GM19328 (cell line): ENCODE measurements at regions not wholly inside any gene's neighbourhood (a gene's known extent, or its start where the extent isn't known, plus 50 kb on each side); places are given as distances from the start of the nearest gene placed in this dataset.
"Not testable (repeated sequence)": the region's sequence is repeated elsewhere in the genome, so short reads cannot be mapped to it uniquely, and the experiment has no call there.

Source experiments
- ATAC-seq: cut with Tn5 transposase; IDR thresholded peaks from one replicate; pipeline ENCODE4 v1.9.1; 2021; ENCODE audit warnings: mild to moderate bottlenecking, moderate library complexity; ENCODE audit not compliant: unreplicated experiment

DNA sequence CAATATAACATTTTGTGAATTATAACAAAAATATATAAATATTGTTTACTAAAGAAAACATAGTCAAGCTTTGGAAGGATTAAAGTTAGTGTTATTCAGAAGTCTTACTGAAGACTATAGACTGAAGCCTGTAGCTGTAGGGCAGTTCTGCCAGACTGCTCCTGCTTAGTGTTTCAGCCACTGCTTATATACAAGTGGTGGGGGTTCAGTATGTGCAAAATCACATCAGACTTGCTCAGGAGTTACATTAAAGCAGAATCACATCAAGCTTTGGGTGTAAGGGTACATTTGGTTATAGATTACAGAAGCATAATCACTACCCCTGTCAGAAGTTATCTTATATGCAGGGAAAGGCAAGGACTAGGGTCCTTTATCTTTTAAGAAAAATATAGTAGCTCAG, 653.8 kb downstream of the ANKRD7 start:
- ATAC-seq = no peak

DNA sequence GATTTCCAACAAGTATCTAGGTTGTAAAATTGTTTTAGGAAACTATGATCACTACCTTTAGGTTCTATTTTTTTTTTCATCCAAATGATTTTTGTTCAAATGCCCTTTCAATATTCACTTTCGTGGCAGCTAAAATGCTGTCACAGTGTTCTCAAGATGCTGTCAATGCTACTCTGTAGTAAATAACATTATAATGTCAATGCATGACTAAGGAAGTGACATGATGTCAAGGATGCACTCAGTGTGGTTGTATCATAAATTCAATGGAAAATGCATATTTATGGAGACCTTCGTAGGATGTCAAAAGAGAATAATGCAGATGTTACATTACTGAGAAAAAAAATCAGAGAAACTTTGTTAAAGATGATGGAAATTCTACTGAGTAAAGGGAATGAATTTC, 673.8 kb downstream of the ANKRD7 start:
- ATAC-seq = no peak

DNA sequence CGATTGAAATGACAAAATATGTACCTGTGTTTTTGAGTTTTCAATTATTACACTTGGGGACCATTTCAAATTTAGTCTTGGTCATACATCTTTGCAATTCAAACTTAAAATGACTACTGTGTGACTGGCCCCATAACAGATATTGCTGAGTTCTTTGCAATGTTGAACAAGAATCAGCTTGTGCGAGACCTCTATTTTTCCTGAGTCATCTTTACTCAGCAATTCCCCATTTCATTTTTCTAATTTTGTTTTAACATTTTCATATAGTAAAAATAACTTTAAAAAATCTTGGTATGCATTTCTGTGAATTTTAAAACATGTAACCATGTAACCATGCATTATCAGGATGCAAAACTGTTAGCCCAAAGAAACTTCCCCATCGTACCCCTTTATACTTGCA, 678.1 kb downstream of the ANKRD7 start:
- no peak for ATAC-seq

DNA sequence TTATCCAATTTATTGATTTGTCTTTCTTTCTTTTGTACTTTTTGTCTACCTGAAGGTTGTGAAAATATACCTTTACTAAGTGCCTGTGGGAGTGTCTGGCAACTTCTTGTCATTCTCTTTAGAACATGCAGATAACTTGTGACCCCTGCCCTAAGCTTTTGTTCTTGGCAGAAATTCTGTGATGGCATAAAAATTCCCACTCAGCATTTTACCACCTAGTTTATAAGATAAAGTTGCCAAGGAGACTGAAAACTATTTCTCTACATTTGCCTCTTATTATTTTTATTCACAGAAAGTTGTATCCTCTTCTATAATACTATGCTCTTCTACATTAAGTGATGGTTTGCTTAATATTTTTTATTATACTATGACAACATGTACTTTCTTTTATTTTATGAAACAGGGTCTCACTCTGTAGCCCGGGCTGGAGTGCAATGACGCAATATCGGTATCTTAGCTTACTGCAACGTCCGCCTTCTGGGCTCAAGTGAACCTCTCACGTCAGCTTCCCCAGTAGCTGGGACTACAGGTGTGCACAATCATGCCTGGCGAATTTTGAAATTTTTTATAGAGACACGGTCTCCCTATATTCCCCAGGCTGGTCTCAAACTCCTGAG, 683.5 kb downstream of the ANKRD7 start:
- no peak for ATAC-seq

DNA sequence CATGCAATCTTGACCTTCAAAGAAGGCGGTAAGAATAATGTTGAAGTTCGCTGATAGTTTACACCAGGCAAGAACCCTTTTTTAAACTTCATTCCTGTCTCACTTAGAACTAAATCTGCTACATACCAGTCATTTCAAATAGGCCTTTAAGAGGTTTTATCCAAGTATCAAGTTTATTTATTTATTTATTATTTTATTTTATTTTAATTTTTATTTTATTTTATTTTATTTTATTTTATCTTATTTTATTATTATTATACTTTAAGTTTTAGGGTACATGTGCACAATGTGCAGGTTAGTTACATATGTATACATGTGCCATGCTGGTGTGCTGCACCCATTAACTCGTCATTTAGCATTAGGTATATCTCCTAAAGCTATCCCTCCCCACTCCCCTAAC, 691.6 kb downstream of the ANKRD7 start:
- ATAC-seq = not testable (repeated sequence)

DNA sequence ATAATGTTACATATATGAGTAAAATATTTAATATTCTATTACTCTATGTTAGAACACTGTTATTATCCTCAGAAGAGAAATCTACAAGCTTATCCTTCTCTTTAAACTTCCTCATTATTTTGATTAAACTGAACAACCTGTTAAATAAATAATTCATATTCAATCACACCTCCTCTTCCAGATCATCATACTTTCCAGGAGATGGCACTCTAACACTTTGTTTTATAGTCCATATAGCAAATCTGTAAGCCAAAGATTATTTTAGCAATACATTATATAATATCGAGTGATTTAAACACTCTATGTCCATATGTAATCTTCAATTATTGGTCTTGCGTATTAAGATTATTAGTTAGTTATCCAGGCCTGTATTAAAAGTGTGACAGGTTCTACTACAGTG, 694.1 kb downstream of the ANKRD7 start:
- no peak for ATAC-seq

DNA sequence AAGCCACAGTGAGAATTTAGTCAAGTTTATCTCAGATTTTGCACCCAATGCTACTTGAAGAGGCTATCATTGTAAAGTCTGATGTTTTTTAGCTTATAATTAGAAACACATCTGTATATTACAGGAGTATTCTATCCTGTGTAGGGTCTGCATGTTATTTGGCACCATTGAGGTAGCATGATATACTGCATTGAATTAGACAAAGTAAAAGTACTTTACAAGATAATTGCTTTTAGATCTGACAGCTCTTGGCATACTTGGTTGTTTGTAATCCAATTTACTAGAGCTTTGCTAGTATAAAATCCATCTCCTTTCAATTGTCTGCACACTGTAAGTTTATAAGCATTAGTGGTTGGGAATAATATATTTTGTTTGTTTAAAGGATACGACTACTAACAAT, 714.3 kb downstream of the ANKRD7 start:
- no peak for ATAC-seq

DNA sequence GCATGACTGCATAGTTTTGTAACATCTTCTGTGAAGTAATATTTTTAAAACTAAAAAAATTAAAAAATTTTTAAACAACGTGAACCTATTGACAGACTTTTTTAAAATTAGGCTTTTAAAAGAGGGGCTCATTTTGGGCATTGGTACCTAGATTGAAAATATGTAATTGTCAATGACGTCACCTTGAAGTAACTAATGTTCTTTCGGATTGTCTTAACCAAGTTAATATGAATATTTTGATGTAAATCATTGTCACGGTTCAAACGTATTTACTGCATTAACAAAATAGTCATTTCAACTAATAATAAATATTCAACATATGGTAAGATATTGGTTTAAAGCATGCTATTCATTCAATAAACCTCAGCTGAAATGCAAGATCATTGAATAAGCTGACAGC, 719.8 kb downstream of the ANKRD7 start:
- ATAC-seq = no peak

DNA sequence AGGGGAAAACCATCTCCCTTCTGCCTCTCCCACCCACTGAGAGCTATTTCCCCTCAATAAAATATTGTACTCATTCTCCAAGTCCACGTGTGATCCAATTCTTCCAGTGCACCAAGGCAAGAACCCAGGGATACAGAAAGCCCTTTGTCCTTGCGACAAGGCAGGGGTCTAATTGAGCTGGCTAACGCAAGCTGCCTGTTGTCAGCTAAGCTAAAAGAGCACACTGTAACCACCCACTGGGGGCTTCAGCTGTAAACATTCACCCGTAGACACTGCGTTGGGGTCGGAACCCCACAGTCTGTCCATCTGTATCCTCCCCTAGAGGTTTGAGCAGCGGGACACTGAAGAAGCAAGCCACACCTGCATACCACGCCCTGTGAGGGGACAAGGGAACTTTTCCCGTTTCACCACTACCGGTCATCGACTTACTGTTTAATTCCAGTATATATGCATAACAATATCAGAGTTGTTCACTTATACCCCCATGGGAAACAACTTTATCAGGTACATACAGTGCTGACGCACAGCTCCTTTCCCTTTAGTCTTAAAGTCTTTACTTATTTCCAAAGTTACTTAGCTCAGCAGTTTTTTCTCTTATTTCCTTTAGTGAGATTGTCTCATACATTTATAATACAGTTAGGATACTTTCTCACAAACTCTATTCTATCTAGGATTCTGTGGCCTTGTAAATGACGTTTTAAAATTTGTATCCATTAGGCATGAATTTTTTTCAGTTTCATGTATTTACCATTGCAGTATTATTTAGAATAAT, 721.6 kb downstream of the ANKRD7 start:
- ATAC-seq = no peak

DNA sequence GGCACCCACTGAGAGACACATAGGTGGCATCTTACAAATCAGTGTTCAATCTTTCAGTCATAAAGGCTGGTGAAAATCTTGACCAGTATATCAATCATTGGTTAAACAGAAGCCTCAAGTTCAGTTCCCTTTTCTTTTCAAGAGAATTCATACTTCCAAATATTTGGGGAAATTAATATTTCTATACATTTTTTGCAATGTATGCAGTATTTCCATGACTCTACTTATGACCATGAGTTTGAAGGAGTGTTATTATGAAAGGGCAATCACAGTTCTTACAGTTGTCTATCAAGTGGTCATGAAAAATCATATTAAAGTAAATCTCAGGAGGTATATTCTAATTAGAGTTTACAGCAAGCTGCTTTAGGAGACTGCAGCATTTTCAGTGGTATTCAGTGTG, 724.0 kb downstream of the ANKRD7 start:
- ATAC-seq = no peak

DNA sequence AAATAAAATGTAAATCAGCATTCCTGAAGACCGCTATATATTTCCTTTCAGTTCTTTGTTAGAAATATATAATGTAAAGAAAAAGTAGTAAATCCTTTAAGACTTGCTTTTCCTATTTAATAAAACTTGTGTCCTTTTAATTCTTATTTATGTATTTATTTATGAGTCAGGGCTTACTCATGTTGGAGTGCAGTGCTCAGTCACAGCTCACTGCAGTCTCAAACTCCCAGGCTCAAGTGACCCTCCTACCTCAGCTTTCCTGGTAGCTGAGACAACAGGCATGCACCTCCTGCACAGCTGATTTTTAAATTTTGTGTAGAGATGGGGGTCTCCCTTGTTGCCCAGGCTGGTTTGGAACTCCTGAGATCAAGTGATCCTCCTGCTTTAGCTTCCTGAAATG, 724.5 kb downstream of the ANKRD7 start:
- no peak for ATAC-seq

DNA sequence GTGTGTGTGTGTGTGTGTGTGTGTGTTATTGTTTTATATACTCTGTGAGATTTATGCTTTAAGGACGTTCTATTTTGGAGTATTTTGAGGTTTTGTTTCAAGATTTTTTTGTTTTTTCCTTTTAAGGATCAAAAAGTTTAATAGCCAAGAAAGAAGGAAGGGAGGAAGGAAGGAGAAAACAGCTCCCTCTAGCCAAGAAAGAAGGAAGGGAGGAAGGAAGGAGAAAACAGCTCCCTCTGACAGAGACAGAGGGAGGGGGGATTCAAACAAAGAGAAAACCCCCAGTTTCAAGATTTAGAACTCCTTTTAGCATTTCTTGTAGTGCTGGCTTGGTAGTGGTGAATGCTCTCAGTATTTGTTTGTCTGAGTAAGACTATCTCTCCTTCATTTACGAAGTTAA, 731.8 kb downstream of the ANKRD7 start:
- ATAC-seq = not testable (repeated sequence)

DNA sequence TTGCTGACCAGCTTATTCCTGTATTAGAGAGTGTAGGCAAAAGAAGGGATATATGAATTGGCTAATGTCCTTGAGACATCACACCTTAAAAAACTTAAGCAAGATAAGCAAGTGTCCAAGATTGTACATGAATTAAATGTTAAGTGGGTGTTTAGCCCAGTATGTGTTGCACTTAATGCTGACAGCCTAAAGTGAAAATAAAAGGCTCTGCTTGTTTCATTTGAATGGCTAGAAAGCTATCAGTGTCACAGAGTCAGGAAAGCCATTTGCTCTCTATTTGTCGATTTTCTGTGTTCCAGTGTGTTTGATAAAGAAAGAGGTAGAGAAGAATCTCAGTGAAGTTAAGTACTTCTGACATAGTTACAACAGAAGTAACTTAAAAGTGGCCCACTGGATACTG, 744.9 kb downstream of the ANKRD7 start:
- no peak for ATAC-seq

DNA sequence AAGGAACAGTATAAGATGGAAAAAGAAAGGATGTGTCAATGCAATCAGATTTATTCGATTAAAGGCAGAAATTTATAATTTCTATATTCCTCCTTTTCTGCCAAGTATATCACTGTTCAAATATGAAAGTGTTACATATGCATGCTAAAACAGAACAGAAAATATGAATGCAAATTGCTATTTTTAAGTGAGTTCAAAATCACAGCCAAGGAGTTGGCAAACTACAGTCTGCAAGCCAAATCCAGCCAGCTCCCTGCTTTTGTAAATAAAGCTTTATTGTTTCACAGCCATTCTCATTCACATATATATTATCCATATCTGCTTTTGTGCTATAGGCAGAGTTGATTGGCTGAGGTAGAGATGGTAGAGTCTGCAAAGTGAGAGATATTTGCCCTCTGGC, 747.2 kb downstream of the ANKRD7 start:
- no peak for ATAC-seq

DNA sequence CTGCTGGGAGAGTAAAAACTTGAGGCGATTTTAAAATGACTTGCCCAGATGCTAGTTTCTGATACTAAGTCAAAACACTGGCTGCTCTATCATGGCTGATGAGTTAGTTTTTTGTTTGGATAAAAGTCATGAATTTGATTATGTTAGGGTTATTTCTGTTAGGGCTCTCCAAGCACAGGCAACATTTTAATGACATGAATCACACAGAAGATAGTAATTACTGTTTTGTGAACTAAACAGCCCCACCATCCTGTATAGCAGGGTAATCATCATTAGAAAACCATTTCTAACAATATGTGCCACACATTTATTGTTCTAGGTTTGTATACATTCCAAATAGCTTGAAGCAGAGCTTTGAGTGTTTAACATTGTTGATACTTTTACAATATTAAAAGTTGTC, 750.3 kb downstream of the ANKRD7 start:
- no peak for ATAC-seq

DNA sequence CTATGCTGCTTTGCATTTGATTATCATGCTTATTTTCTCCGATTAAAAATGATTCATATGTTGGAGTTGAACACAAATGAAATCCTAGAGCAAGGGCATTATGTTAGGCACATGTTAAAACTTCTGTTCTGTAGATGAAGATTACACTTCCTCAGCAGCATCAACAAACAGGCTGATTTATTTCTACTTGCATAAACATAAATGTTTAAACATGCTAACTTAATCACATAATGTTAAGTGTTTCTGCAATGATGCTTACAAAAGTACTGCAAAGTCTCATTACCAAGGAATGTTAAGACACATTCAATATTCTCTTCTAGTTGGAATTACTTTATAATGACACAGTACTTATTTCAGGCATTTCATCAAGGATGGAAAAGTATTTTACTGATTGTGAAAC, 770.8 kb downstream of the ANKRD7 start:
- no peak for ATAC-seq

DNA sequence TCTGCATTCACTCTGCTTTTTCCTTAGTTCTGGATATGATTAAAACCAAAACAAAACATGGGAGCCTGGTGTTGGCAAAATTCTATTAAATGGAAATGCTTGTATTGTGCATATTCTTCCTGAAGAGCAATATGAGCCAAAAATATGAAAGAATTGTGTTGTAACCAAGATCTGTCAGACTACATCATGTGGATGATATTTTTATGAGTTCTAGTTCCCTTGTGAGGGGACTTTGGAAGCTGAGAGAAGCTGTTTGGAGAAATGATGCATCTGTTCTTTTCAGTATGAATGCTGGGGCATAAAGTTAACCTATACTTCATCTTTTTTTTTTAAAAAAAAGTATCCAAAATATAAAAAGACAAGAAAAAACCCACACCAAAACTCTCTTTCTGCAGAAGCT, 782.7 kb downstream of the ANKRD7 start:
- no peak for ATAC-seq

DNA sequence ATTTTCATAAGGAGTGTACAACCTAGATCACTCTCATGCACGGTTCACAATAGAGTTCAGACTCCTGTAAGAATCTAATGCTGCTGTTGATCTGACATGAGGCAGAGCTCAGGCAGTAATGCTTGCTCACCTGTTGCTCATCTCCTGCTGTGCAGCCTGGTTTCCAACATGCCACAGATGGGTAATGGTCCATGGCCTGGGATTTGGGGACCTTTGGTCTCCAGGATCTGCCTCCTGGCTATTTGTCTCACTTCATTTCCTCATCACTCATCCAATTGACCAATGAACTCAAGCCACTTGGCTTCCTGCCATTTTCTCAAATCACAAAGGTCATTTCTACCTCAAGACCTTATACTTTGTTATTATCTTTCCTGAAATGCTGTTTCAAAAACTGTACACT, 786.1 kb downstream of the ANKRD7 start:
- ATAC-seq = no peak

DNA sequence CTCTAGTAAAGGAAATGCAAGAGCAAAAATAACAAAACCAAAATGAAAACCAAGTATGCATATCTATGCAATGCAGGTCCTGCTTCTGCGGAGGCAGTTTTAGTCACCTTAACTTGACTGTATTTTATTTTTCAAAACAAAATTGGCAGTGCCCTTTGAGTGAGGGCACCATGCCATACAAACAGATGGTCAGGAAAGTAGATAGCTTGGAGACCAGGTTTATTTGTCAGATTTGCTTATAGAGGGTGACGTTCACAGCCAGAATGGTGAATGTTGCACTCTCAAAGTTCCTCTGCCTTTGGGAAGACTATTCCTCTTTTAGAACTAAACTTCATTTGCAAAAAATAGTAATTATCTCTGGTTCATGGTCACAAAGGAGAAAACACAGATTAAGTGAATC, 801.9 kb downstream of the ANKRD7 start:
- ATAC-seq = no peak

DNA sequence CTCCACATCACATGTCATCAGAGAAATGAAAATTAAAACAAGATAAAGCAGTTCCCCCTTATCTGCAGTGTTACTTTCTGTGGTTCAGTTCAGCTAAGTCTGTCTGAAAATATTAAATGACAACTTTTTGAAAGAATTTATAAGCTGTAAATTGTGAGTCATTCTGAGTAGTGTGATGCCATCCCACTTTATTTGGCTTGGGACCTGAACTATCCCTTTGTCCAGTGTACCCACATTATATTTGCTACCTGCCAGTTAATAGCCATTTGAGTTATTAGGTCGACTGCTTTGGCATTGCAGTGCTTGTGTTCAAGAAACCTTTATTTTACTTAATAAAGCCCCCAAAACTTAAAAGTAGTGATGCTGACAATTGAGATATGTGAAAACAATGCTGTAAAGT, 804.2 kb downstream of the ANKRD7 start:
- ATAC-seq = no peak

DNA sequence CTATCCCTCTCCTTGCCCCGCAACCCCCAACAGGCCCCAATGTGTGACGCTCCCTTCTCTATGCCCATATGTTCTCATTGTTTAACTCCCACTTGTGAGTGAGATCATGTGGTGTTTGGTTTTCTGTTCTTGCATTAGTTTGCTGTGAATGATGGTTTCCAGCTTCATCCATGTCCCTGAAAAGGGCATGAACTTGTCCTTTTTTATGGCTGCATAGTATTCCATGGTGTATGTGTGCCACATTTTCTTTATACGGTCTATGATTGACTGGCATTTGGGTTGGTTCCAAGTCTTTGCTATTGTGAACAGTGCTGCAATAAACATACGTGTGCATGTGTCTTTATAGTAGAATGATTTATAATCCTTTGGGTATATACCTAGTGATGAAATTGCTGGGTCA, 807.6 kb downstream of the ANKRD7 start:
- ATAC-seq = not testable (repeated sequence)

DNA sequence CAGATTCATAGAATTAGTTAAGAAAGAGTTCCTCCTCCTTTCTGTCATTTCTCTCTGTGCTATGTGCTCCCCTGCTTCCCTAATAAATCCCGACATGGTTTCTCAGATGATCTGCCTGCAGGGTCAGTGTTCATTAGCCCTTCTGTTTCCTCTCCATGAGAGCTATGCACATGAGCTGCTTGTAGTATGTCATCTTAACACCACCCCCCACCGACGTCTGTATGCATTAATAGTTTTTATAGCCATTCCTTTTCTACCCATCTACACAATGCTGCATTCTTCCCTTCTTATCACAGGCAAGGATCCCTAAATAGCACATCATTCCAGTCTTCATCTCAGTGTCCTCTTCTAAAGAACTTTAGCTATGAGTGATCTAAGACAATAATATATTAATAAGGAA, 809.1 kb downstream of the ANKRD7 start:
- ATAC-seq = no peak

DNA sequence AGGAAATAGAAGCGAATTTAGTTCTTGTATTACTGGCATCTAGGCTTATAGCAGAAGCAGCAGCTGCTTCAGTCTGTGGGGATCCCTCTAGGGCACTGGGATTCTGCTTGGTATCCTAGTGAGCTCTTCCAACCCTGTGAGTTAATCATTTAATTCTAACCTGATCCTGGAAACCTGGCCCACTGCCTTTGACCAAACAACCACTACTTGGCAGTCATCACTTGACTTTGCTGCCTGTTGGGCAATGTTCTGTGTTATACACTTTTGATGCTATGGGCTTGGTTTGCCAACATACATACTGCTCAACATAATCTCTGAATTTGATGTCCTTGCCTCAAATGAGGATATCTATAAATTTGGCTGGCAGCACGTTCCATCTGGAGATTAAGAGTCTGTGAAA, 813.4 kb downstream of the ANKRD7 start:
- no peak for ATAC-seq
